H1 (cell line): ENCODE measurements at regions not wholly inside any gene's neighbourhood (a gene's known extent, or its start where the extent isn't known, plus 50 kb on each side); places are given as distances from the start of the nearest gene placed in this dataset.

ENCODE experiments used
- CTCF ChIA-PET: fragments of 300-600 bp; sonication (Branson Sonifier 250); formaldehyde crosslinking; loops from one replicate; lab custom pipeline; 2021; ENCODE audit not compliant: partially characterized antibody; lab: Charles Lee
- POLR2A ChIA-PET: fragments of 300-600 bp; sonication (Branson Sonifier 250); formaldehyde crosslinking; loops from one replicate; lab custom pipeline; 2021; ENCODE audit warnings: inconsistent platforms; ENCODE audit not compliant: partially characterized antibody; lab: Charles Lee
- DNase-seq, 2 experiments: peaks; one replicate each; pipeline versions ENCODE4 v3.0.0 to v3.0.0-alpha.2; 2010 to 2022; ENCODE audit warnings: low spot score in 2 of 2, low read depth in 1 of 2, mixed read lengths in 1 of 2
- FAIRE-seq: peaks from 2 replicates; lab custom pipeline; 2011; peaks lifted over from hg19 to GRCh38; lab: Jason Lieb, UNC
- H2AFZ ChIP-seq: 2 replicates; pipeline ENCODE4 v1.8.1; 2012; ENCODE audit warnings: low read length, inconsistent platforms
- H2AK5ac ChIP-seq: 2 replicates; pipeline ENCODE4 v1.6.1; 2013; ENCODE audit warnings: low read depth, low read length
- H2BK120ac ChIP-seq: replicated peaks from 2 replicates; pipeline ENCODE3; 2013; ENCODE audit warnings: low read depth, low read length, inconsistent platforms
- H2BK12ac ChIP-seq: 2 replicates; pipeline ENCODE4 v1.6.1; 2013; ENCODE audit warnings: low read depth, low read length
- H2BK15ac ChIP-seq: 2 replicates; pipeline ENCODE4 v1.6.1; 2013; ENCODE audit warnings: low read length
- H2BK20ac ChIP-seq: 2 replicates; pipeline ENCODE4 v1.6.1; 2013; ENCODE audit warnings: low read length
- H2BK5ac ChIP-seq: 2 replicates; pipeline ENCODE4 v1.6.1; 2013; ENCODE audit warnings: low read depth, low read length
- H3K14ac ChIP-seq: 2 replicates; pipeline ENCODE4 v1.6.1; 2013; ENCODE audit warnings: inconsistent platforms; ENCODE audit not compliant: insufficient read length
- H3K18ac ChIP-seq: 2 replicates; pipeline ENCODE4 v1.6.1; 2013; ENCODE audit warnings: low read length; ENCODE audit errors: extremely low read depth
- H3K23ac ChIP-seq: 2 replicates; pipeline ENCODE4 v1.6.1; 2013; ENCODE audit warnings: inconsistent platforms; ENCODE audit not compliant: insufficient read length
- H3K23me2 ChIP-seq: 2 replicates; pipeline ENCODE4 v1.6.1; 2013; ENCODE audit warnings: low read depth, low read length
- H3K27ac ChIP-seq: 2 replicates; pipeline ENCODE4 v1.6.1; 2011; ENCODE audit warnings: low read depth, low read length, inconsistent platforms
- H3K27me3 ChIP-seq, 4 experiments: replicated peaks in 1 of 4; 1 replicate in 1 of 4; 2 replicates in 3 of 4; pipeline versions ENCODE4 v1.6.1 to v1.8.1; 2011 to 2013; ENCODE audit warnings: low read length in 3 of 4, mild to moderate bottlenecking in 3 of 4, inconsistent platforms in 2 of 4, mixed read lengths in 2 of 4, moderate library complexity in 1 of 4; ENCODE audit not compliant: control insufficient read depth in 3 of 4, insufficient read depth in 3 of 4; ENCODE audit errors: extremely low read depth in 1 of 4
- H3K36me3 ChIP-seq, 4 experiments: 2 replicates each; pipeline versions ENCODE4 v1.6.1 to v1.8.1; 2011 to 2013; ENCODE audit warnings: mild to moderate bottlenecking in 4 of 4, low read length in 3 of 4, moderate library complexity in 2 of 4, control low read depth in 1 of 4, inconsistent platforms in 1 of 4; ENCODE audit not compliant: insufficient read depth in 4 of 4, control insufficient read depth in 2 of 4
- H3K4ac ChIP-seq: replicated peaks from 2 replicates; pipeline ENCODE3; 2013; ENCODE audit warnings: low read length, low read depth, mixed read lengths, inconsistent platforms; ENCODE audit not compliant: insufficient read length
- H3K4me1 ChIP-seq, 4 experiments: replicated peaks in 1 of 4; 1 replicate in 1 of 4; 2 replicates in 3 of 4; pipeline versions ENCODE4 v1.6.1 to v1.8.1; 2011 to 2013; ENCODE audit warnings: low read length in 3 of 4, inconsistent platforms in 2 of 4, mixed read lengths in 1 of 4; ENCODE audit not compliant: insufficient read depth in 4 of 4, control insufficient read depth in 3 of 4
- H3K4me2 ChIP-seq, 2 experiments: 2 replicates each; pipeline versions ENCODE4 v1.6.1 to v1.8.1; 2011 to 2013; ENCODE audit warnings: low read depth in 2 of 2, low read length in 2 of 2, control low read depth in 1 of 2, inconsistent platforms in 1 of 2, mild to moderate bottlenecking in 1 of 2; ENCODE audit not compliant: insufficient read depth in 1 of 2
- H3K4me3 ChIP-seq, 4 experiments: fragments of 200-600, 300-600 bp in 1 of 4; sonication (generic), shearing (Covaris generic), sonication (Bioruptor Twin) in 1 of 4; 2 replicates each; pipeline versions ENCODE4 v1.5.1 to v1.8.1; 2011 to 2016; ENCODE audit warnings: low read length in 4 of 4, low read depth in 3 of 4, control low read depth in 2 of 4, inconsistent platforms in 2 of 4, mild to moderate bottlenecking in 2 of 4, mixed read lengths in 1 of 4, moderate library complexity in 1 of 4; ENCODE audit not compliant: insufficient read depth in 2 of 4; ENCODE audit errors: extremely low read depth in 1 of 4
- H3K56ac ChIP-seq: replicated peaks from 2 replicates; pipeline ENCODE3; 2013; ENCODE audit warnings: low read depth, mild to moderate bottlenecking, mixed read lengths, low read length, inconsistent platforms; ENCODE audit not compliant: insufficient read length
- H3K79me1 ChIP-seq: 2 replicates; pipeline ENCODE4 v1.6.1; 2013; ENCODE audit warnings: low read depth, low read length, control low read depth
- H3K79me2 ChIP-seq, 2 experiments: 2 replicates each; pipeline versions ENCODE4 v1.6.1 to v1.8.1; 2012 to 2013; ENCODE audit warnings: low read length in 2 of 2, mild to moderate bottlenecking in 2 of 2, inconsistent platforms in 1 of 2; ENCODE audit not compliant: insufficient read depth in 2 of 2, control insufficient read depth in 1 of 2
- H3K9ac ChIP-seq, 4 experiments: replicated peaks in 1 of 4; 1 replicate in 1 of 4; 2 replicates in 3 of 4; pipeline versions ENCODE4 v1.6.1 to v1.8.1; 2011 to 2013; ENCODE audit warnings: low read depth in 3 of 4, low read length in 3 of 4, control low read depth in 2 of 4, mild to moderate bottlenecking in 2 of 4, moderate library complexity in 2 of 4, inconsistent platforms in 1 of 4; ENCODE audit errors: extremely low read depth in 1 of 4
- H3K9me3 ChIP-seq, 2 experiments: 2 replicates each; pipeline versions ENCODE4 v1.6.1 to v1.8.1; 2012 to 2013; ENCODE audit warnings: mild to moderate bottlenecking in 2 of 2, moderate library complexity in 2 of 2, control low read depth in 1 of 2, inconsistent platforms in 1 of 2, low read depth in 1 of 2, low read length in 1 of 2, mixed read lengths in 1 of 2; ENCODE audit not compliant: insufficient read depth in 2 of 2
- H4K20me1 ChIP-seq, 2 experiments: replicated peaks in 1 of 2; 2 replicates each; pipeline versions ENCODE3 to v1.8.1; 2011 to 2013; ENCODE audit warnings: inconsistent platforms in 2 of 2, low read length in 2 of 2, mild to moderate bottlenecking in 1 of 2; ENCODE audit not compliant: insufficient read depth in 2 of 2, control insufficient read depth in 1 of 2
- H4K5ac ChIP-seq: 2 replicates; pipeline ENCODE4 v1.6.1; 2013; ENCODE audit warnings: low read length, low read depth, mixed read lengths, inconsistent platforms; ENCODE audit not compliant: insufficient read length
- H4K8ac ChIP-seq: 2 replicates; pipeline ENCODE4 v1.8.0; 2013; ENCODE audit warnings: mild to moderate bottlenecking, moderate library complexity, low read length, inconsistent platforms; ENCODE audit not compliant: insufficient read depth; ENCODE audit errors: extremely low read depth
- H4K91ac ChIP-seq: replicated peaks from 2 replicates; pipeline ENCODE3; 2013; ENCODE audit warnings: low read length, mixed read lengths, inconsistent platforms; ENCODE audit not compliant: insufficient read length
- BACH1 ChIP-seq: IDR thresholded peaks from 2 replicates; pipeline ENCODE4 v1.6.1; 2012; ENCODE audit warnings: low read length, improper control_type of control experiment
- CBX8 ChIP-seq: fragments of 300-800, 300-1000 bp; sonication (generic); IDR thresholded peaks from 2 replicates; pipeline ENCODE4 v1.7.1; 2016; ENCODE audit warnings: low read depth, low read length, borderline replicate concordance
- CHD2 ChIP-seq: IDR thresholded peaks from 2 replicates; pipeline ENCODE4 v1.6.1; 2012; ENCODE audit warnings: low read length, improper control_type of control experiment
- FOSL1 ChIP-seq: IDR thresholded peaks from 2 replicates; pipeline ENCODE4 v1.6.1; 2011; ENCODE audit warnings: mild to moderate bottlenecking, low read depth, low read length, moderate library complexity; ENCODE audit not compliant: insufficient read depth
- HDAC2 ChIP-seq, 2 experiments: fragments of 300-600 bp in 1 of 2; sonication (generic) in 1 of 2; IDR thresholded peaks; 2 replicates each; pipeline ENCODE4 v1.6.1; 2011 to 2012; ENCODE audit warnings: low read depth in 2 of 2, low read length in 2 of 2, mild to moderate bottlenecking in 2 of 2, moderate library complexity in 2 of 2, borderline replicate concordance in 1 of 2, inconsistent platforms in 1 of 2
- KDM1A ChIP-seq: fragments of 200-600, 300-600 bp; sonication (generic); IDR thresholded peaks from 2 replicates; pipeline ENCODE4 v1.7.1; 2016; ENCODE audit warnings: mild to moderate bottlenecking, low read length, borderline replicate concordance
- RFX5 ChIP-seq: IDR thresholded peaks from 2 replicates; pipeline ENCODE4 v1.6.1; 2011; ENCODE audit warnings: low read depth, low read length, improper control_type of control experiment, borderline replicate concordance
- RXRA ChIP-seq: IDR thresholded peaks from 2 replicates; pipeline ENCODE4 v1.6.1; 2011; ENCODE audit warnings: low read depth, mild to moderate bottlenecking, low read length, moderate library complexity; ENCODE audit not compliant: insufficient read depth
- SP4 ChIP-seq: IDR thresholded peaks from 2 replicates; pipeline ENCODE4 v1.6.1; 2012; ENCODE audit warnings: low read length, inconsistent platforms
- TAF7 ChIP-seq: optimal IDR thresholded peaks from 2 replicates; pipeline ENCODE3; 2011; ENCODE audit warnings: low read depth, mild to moderate bottlenecking, inconsistent platforms, low read length, moderate library complexity, borderline replicate concordance
- TCF12 ChIP-seq: IDR thresholded peaks from 2 replicates; pipeline ENCODE4 v1.6.1; 2011; ENCODE audit warnings: low read depth, mild to moderate bottlenecking, low read length
- WGBS, 2 experiments: shearing (Covaris generic) in 1 of 2; methylation state at CpG; one replicate each; pipeline versions ENCODE4 v1.1.6 to v1.1.7; 2013 to 2015; ENCODE audit warnings: low lambda C conversion rate in 2 of 2, mixed read lengths in 2 of 2, inconsistent platforms in 1 of 2, low coverage in 1 of 2, missing lambda C conversion rate in 1 of 2; ENCODE audit not compliant: insufficient replicate concordance in 2 of 2, insufficient coverage in 1 of 2, insufficient read length in 1 of 2; ENCODE audit errors: extremely low coverage in 1 of 2, missing lambda C conversion rate in 1 of 2; 5-methylcytosine and 5-hydroxymethylcytosine counted together
- TF ChIP-seq, protein P1 (sequence below): IDR thresholded peaks from 2 replicates; pipeline ENCODE4 v1.6.1; 2011; ENCODE audit warnings: low read length, improper control_type of control experiment
- TF ChIP-seq, protein P2 (sequence below): IDR thresholded peaks from 2 replicates; pipeline ENCODE4 v1.6.1; 2011; ENCODE audit warnings: low read depth, mild to moderate bottlenecking, low read length; ENCODE audit not compliant: insufficient read depth

DNA sequence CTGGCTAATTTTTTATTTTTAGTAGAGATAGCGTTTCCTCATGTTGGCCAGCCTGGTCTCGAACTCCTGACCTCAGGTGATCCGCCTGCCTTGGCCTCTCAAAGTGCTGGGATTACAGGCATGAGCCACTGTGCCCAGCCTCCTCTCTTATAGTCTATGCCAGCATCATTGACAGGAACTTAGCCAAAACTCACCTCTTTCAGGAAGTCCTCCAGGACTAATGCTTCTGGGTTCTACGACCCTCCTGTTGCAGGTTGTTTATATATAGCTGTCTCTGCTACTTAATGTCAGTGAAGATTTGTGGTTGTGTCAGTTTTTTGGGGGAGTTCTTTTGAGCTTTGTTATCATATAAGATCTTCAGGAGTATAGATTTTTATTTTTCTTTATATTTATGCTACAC, 112.1 kb upstream of the CDC42EP3 start:
- H3K4me2 ChIP-seq = no peak overlapping the region
- no peaks in the 10 kb centered on the region for H3K23me2 ChIP-seq
- H3K9me3 ChIP-seq = peaks cover 0 to 6% of the 10 kb centered on the region in 2 experiments; a peak in 1 of 4 replicates
- H2BK5ac ChIP-seq = no peak overlapping the region
- H3K56ac ChIP-seq = no peak overlapping the region
- H3K23ac ChIP-seq = no peak overlapping the region
- ChIA-PET POLR2A (no interaction called here), CTCF (no interaction called here)
- no peak overlapping the region for H4K91ac ChIP-seq
- H3K79me2 ChIP-seq = no peaks in the 10 kb centered on the region
- no peak overlapping the region for H2BK12ac ChIP-seq
- no peak overlapping the region for H3K14ac ChIP-seq
- WGBS, 2 experiments = 88% methylated on average over 4 of the region's 4 CpGs; no CpG with 5 or more reads in 1 of the 2 experiments
- no peak overlapping the region for H3K27ac ChIP-seq
- DNase-seq = no peak
- no peak overlapping the region for H3K18ac ChIP-seq
- H2AFZ ChIP-seq = no peak overlapping the region
- no peak overlapping the region for H3K9ac ChIP-seq
- H2BK15ac ChIP-seq = no peak overlapping the region
- no peak for FAIRE-seq
- H3K4ac ChIP-seq = no peak overlapping the region
- no peak overlapping the region for H2BK20ac ChIP-seq
- H3K27me3 ChIP-seq = peaks cover 0 to 3% (median 0%) of the 10 kb centered on the region in 4 experiments; a peak in 1 of 7 replicates
- H4K5ac ChIP-seq = no peak overlapping the region
- no peaks in the 10 kb centered on the region for H3K36me3 ChIP-seq
- no peak overlapping the region for H3K4me3 ChIP-seq
- no peaks in the 10 kb centered on the region for H4K20me1 ChIP-seq
- no peak overlapping the region for H2AK5ac ChIP-seq
- no peaks in the 10 kb centered on the region for H3K4me1 ChIP-seq
- H2BK120ac ChIP-seq = no peak overlapping the region
- no peaks in the 10 kb centered on the region for H3K79me1 ChIP-seq
- no peak overlapping the region for H4K8ac ChIP-seq
- no peak for TF ChIP-seq CHD2
- TF ChIP-seq RXRA = no peak
- TF ChIP-seq, protein P1, sequence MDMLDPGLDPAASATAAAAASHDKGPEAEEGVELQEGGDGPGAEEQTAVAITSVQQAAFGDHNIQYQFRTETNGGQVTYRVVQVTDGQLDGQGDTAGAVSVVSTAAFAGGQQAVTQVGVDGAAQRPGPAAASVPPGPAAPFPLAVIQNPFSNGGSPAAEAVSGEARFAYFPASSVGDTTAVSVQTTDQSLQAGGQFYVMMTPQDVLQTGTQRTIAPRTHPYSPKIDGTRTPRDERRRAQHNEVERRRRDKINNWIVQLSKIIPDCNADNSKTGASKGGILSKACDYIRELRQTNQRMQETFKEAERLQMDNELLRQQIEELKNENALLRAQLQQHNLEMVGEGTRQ = no peak
- TF ChIP-seq, protein P2, sequence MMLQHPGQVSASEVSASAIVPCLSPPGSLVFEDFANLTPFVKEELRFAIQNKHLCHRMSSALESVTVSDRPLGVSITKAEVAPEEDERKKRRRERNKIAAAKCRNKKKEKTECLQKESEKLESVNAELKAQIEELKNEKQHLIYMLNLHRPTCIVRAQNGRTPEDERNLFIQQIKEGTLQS = no peak
- TF ChIP-seq TAF7 = no peak
- TF ChIP-seq CBX8 = no peak
- no peak for TF ChIP-seq HDAC2 (IDR thresholded peaks at IDR 0.05; ENCODE audit: borderline replicate concordance in 1 of 2, low read depth in 2 of 2, low read length in 2 of 2)
- no peak for TF ChIP-seq FOSL1
- TF ChIP-seq RFX5 = no peak
- no peak for TF ChIP-seq KDM1A
- TF ChIP-seq TCF12 = no peak
- no peak for TF ChIP-seq SP4
- no peak for TF ChIP-seq BACH1
